IMR-90 (cell line): ENCODE measurements at regions not wholly inside any gene's neighbourhood (a gene's known extent, or its start where the extent isn't known, plus 50 kb on each side); places are given as distances from the start of the nearest gene placed in this dataset.

ENCODE experiments used
- ATAC-seq: fragments of 200-7000 bp; cut with Tn5 transposase; 2 replicates; pipeline ENCODE4 v1.9.1; 2020; ENCODE audit warnings: low read depth, mild to moderate bottlenecking, moderate library complexity
- BruUV-seq: library from RNA; stranded (reverse); fragments of 400-500 nt; replicated peaks from 2 replicates; lab custom pipeline; 2021; lab: Mats Ljungman, UMichigan
- CTCF ChIA-PET: fragments of 300-600 bp; formaldehyde crosslinking; extraction: SDS; loops from one replicate; lab custom pipeline; 2021; ENCODE audit warnings: antibody characterized with exemption; lab: Yijun Ruan, JAX
- POLR2A ChIA-PET: fragments of 300-600 bp; sonication (Branson Sonifier 250); formaldehyde crosslinking; loops from one replicate; lab custom pipeline; 2022; ENCODE audit warnings: antibody characterized with exemption; ENCODE audit not compliant: unreplicated experiment; lab: Charles Lee
- DNase-seq: peaks from one replicate; pipeline ENCODE4 v3.0.0; 2013
- H2AFZ ChIP-seq: replicated peaks from 2 replicates; pipeline ENCODE3; 2013; ENCODE audit warnings: low read length, mild to moderate bottlenecking; ENCODE audit not compliant: poor library complexity
- H2AK5ac ChIP-seq: 2 replicates; pipeline ENCODE4 v1.6.1; 2013; ENCODE audit warnings: low read depth, low read length, inconsistent platforms
- H2AK9ac ChIP-seq: replicated peaks from 2 replicates; pipeline ENCODE3; 2013; ENCODE audit warnings: mild to moderate bottlenecking, low read depth, low read length, moderate library complexity; ENCODE audit not compliant: poor library complexity
- H2BK120ac ChIP-seq: 2 replicates; pipeline ENCODE4 v1.6.1; 2013; ENCODE audit warnings: low read depth, low read length, inconsistent platforms
- H2BK15ac ChIP-seq: 3 replicates; pipeline ENCODE4 v1.6.1; 2013; ENCODE audit warnings: low read depth, low read length, inconsistent platforms
- H2BK20ac ChIP-seq: 2 replicates; pipeline ENCODE4 v1.6.1; 2013; ENCODE audit warnings: low read depth, mild to moderate bottlenecking, inconsistent platforms, low read length, moderate library complexity
- H2BK5ac ChIP-seq: 2 replicates; pipeline ENCODE4 v1.6.1; 2013; ENCODE audit warnings: mild to moderate bottlenecking, low read depth, low read length, inconsistent platforms; ENCODE audit not compliant: poor library complexity, severe bottlenecking
- H3K14ac ChIP-seq: replicated peaks from 2 replicates; pipeline ENCODE4 v1.6.1; 2013; ENCODE audit warnings: low read depth, low read length, inconsistent platforms
- H3K18ac ChIP-seq: 2 replicates; pipeline ENCODE4 v1.6.1; 2013; ENCODE audit warnings: low read depth, low read length, control low read depth
- H3K23ac ChIP-seq: 2 replicates; pipeline ENCODE4 v1.6.1; 2013; ENCODE audit warnings: low read depth, low read length, inconsistent platforms
- H3K27ac ChIP-seq: 2 replicates; pipeline ENCODE4 v1.5.1; 2013; ENCODE audit warnings: mild to moderate bottlenecking, control low read depth, low read length; ENCODE audit not compliant: insufficient read depth
- H3K27me3 ChIP-seq: 2 replicates; pipeline ENCODE4 v1.6.1; 2013; ENCODE audit warnings: low read length; ENCODE audit not compliant: control insufficient read depth, insufficient read depth
- H3K36me3 ChIP-seq: 2 replicates; pipeline ENCODE4 v1.6.1; 2013; ENCODE audit warnings: low read length, mixed read lengths; ENCODE audit not compliant: control insufficient read depth, insufficient read depth
- H3K4ac ChIP-seq: 2 replicates; pipeline ENCODE4 v1.6.1; 2013; ENCODE audit warnings: low read depth, low read length, inconsistent platforms
- H3K4me1 ChIP-seq: 2 replicates; pipeline ENCODE4 v1.6.1; 2013; ENCODE audit warnings: low read length, mixed read lengths; ENCODE audit not compliant: control insufficient read depth, insufficient read depth
- H3K4me2 ChIP-seq: 2 replicates; pipeline ENCODE4 v1.6.1; 2013; ENCODE audit warnings: low read depth, mild to moderate bottlenecking, control low read depth, low read length, moderate library complexity
- H3K4me3 ChIP-seq: 2 replicates; pipeline ENCODE4 v1.5.1; 2013; ENCODE audit warnings: low read depth, mild to moderate bottlenecking, control low read depth, low read length, moderate library complexity; ENCODE audit not compliant: insufficient read depth
- H3K56ac ChIP-seq: 2 replicates; pipeline ENCODE4 v1.6.1; 2013; ENCODE audit warnings: low read length, inconsistent platforms; ENCODE audit not compliant: insufficient read depth; ENCODE audit errors: extremely low read depth
- H3K79me1 ChIP-seq, 2 experiments: 2 replicates each; pipeline ENCODE4 v1.6.1; 2013; ENCODE audit warnings: low read length in 2 of 2, inconsistent platforms in 1 of 2, low read depth in 1 of 2
- H3K9ac ChIP-seq: 2 replicates; pipeline ENCODE4 v1.6.1; 2013; ENCODE audit warnings: low read depth, low read length, control low read depth
- H3K9me1 ChIP-seq: 2 replicates; pipeline ENCODE4 v1.6.1; 2013; ENCODE audit warnings: low read length, inconsistent platforms; ENCODE audit not compliant: insufficient read depth
- H3K9me3 ChIP-seq: 2 replicates; pipeline ENCODE4 v1.6.1; 2013; ENCODE audit warnings: low read length; ENCODE audit not compliant: control insufficient read depth, insufficient read depth
- H4K20me1 ChIP-seq: 2 replicates; pipeline ENCODE4 v1.6.1; 2013; ENCODE audit warnings: low read length, inconsistent platforms; ENCODE audit not compliant: insufficient read depth
- H4K5ac ChIP-seq: 2 replicates; pipeline ENCODE4 v1.6.1; 2013; ENCODE audit warnings: mild to moderate bottlenecking, low read depth, low read length, control low read depth
- H4K8ac ChIP-seq, 2 experiments: 2 replicates each; pipeline ENCODE4 v1.6.1; 2013; ENCODE audit warnings: low read depth in 2 of 2, low read length in 2 of 2, control low read depth in 1 of 2, inconsistent platforms in 1 of 2
- H4K91ac ChIP-seq: 2 replicates; pipeline ENCODE4 v1.6.1; 2013; ENCODE audit warnings: low read depth, low read length, inconsistent platforms; ENCODE audit not compliant: insufficient read depth
- BHLHE40 ChIP-seq: fragments of 150-350 bp; IDR thresholded peaks from 2 replicates; pipeline ENCODE4 v1.6.1; 2016; ENCODE audit warnings: mild to moderate bottlenecking, low read depth, low read length
- CEBPB ChIP-seq: IDR thresholded peaks from 2 replicates; pipeline ENCODE4 v1.6.1; 2012; ENCODE audit warnings: low read depth, low read length, improper control_type of control experiment
- CHD1 ChIP-seq: IDR thresholded peaks from 2 replicates; pipeline ENCODE4 v1.6.1; 2012; ENCODE audit warnings: low read depth, low read length, improper control_type of control experiment
- CTCF ChIP-seq: conservative IDR thresholded peaks from 2 replicates; pipeline ENCODE4 v1.5.1; 2012; ENCODE audit warnings: mild to moderate bottlenecking, low read depth, low read length, improper control_type of control experiment
- ELK1 ChIP-seq: fragments of 150-350 bp; IDR thresholded peaks from 2 replicates; pipeline ENCODE4 v1.6.1; 2016; ENCODE audit warnings: low read depth, mild to moderate bottlenecking, low read length, moderate library complexity, borderline replicate concordance
- FOS ChIP-seq: fragments of 150-350 bp; IDR thresholded peaks from 2 replicates; pipeline ENCODE4 v1.6.1; 2016; ENCODE audit warnings: low read depth, low read length
- MAFK ChIP-seq: IDR thresholded peaks from 2 replicates; pipeline ENCODE4 v1.6.1; 2012; ENCODE audit warnings: low read depth, low read length, improper control_type of control experiment
- MAZ ChIP-seq: IDR thresholded peaks from 2 replicates; pipeline ENCODE4 v1.6.1; 2012; ENCODE audit warnings: low read depth, mild to moderate bottlenecking, low read length, improper control_type of control experiment, moderate library complexity, borderline replicate concordance
- MXI1 ChIP-seq: IDR thresholded peaks from 2 replicates; pipeline ENCODE4 v1.6.1; 2012; ENCODE audit warnings: low read depth, mild to moderate bottlenecking, low read length, moderate library complexity, borderline replicate concordance
- NFE2L2 ChIP-seq: fragments of 150-350 bp; IDR thresholded peaks from 2 replicates; pipeline ENCODE4 v1.6.1; 2016; ENCODE audit warnings: low read depth, mild to moderate bottlenecking, low read length
- POLR2A ChIP-seq: IDR thresholded peaks from 2 replicates; pipeline ENCODE4 v1.6.1; 2012; ENCODE audit warnings: mild to moderate bottlenecking, low read depth, low read length
- RAD21 ChIP-seq: IDR thresholded peaks from 2 replicates; pipeline ENCODE4 v1.6.1; 2012; ENCODE audit warnings: low read length, improper control_type of control experiment
- RCOR1 ChIP-seq: IDR thresholded peaks from 2 replicates; pipeline ENCODE4 v1.6.1; 2012; ENCODE audit warnings: mild to moderate bottlenecking, low read length, improper control_type of control experiment; ENCODE audit not compliant: insufficient replicate concordance
- RFX5 ChIP-seq: IDR thresholded peaks from 2 replicates; pipeline ENCODE4 v1.8.0; 2012; ENCODE audit warnings: low read depth, mild to moderate bottlenecking, low read length, moderate library complexity
- SMC3 ChIP-seq: fragments of 150-350 bp; IDR thresholded peaks from 2 replicates; pipeline ENCODE4 v1.6.1; 2016; ENCODE audit warnings: low read depth, mild to moderate bottlenecking, antibody characterized with exemption, low read length, moderate library complexity
- USF2 ChIP-seq: fragments of 150-350 bp; IDR thresholded peaks from 2 replicates; pipeline ENCODE4 v1.6.1; 2017; ENCODE audit warnings: mild to moderate bottlenecking, antibody characterized with exemption, low read length, low read depth
- WGBS, 2 experiments: methylation state at CpG; one replicate each; pipeline versions ENCODE4 v1.1.5 to v1.1.7; 2013; ENCODE audit warnings: missing lambda C conversion rate in 2 of 2; ENCODE audit not compliant: insufficient read length in 1 of 2; ENCODE audit errors: extremely low coverage in 2 of 2; 5-methylcytosine and 5-hydroxymethylcytosine counted together
- dilution Hi-C: fragments of 300-500 bp; cut with HindIII; formaldehyde crosslinking; loops from one replicate; pipeline ENCODE4 v1.14.3; 2018; ENCODE audit warnings: low sequenced_read_pairs; ENCODE audit not compliant: unreplicated experiment
- in situ Hi-C: fragments of 300-500 bp; cut with MboI; formaldehyde crosslinking; loops from 3 replicates; pipeline ENCODE4 v1.14.3; 2019; ENCODE audit warnings: low sequenced_read_pairs, inconsistent platforms, mixed read lengths
- intact Hi-C: fragments of 100-400 bp; cut with micrococcal nuclease; formaldehyde crosslinking; loops from 2 replicates; pipeline ENCODE4 v1.10.0; 2022

- in situ Hi-C loops = no loop called here
- Histone ChIP-seq H2AK9ac (no peak overlapping the region), H3K14ac (no peak overlapping the region), H2BK120ac (no peak overlapping the region), H2BK15ac (no peak overlapping the region), H3K23ac (no peak overlapping the region), H3K27me3 (peaks cover 7% of the 10 kb centered on the region; the same call in 1 of the 2 replicates), H4K20me1 (no peaks in the 10 kb centered on the region), H4K91ac (no peak overlapping the region), H2AFZ (no peak overlapping the region), H3K9ac (no peak overlapping the region), H3K4ac (no peak overlapping the region), H3K79me1 (no peaks in the 10 kb centered on the region), H2BK5ac (no peak overlapping the region), H3K56ac (no peak overlapping the region), H3K4me1 (no peaks in the 10 kb centered on the region), H3K27ac (no peak overlapping the region), H3K4me3 (no peak overlapping the region), H3K9me3 (no peaks in the 10 kb centered on the region), H4K8ac (no peak overlapping the region), H3K18ac (no peak overlapping the region), H4K5ac (no peak overlapping the region), H2BK20ac (no peak overlapping the region), H3K4me2 (no peak overlapping the region), H2AK5ac (no peak overlapping the region), H3K36me3 (no peaks in the 10 kb centered on the region), H3K9me1 (no peaks in the 10 kb centered on the region)
- TF ChIP-seq RCOR1 = no peak
- TF ChIP-seq RFX5 = no peak
- TF ChIP-seq FOS = no peak
- TF ChIP-seq RAD21 = no peak
- TF ChIP-seq CTCF = no peak
- TF ChIP-seq NFE2L2 = no peak
- TF ChIP-seq CHD1 = no peak
- no peak for TF ChIP-seq ELK1
- no peak for TF ChIP-seq BHLHE40
- no peak for TF ChIP-seq MXI1
- no peak for TF ChIP-seq MAZ
- TF ChIP-seq CEBPB = no peak
- TF ChIP-seq SMC3 = no peak
- no peak for TF ChIP-seq USF2
- TF ChIP-seq POLR2A = no peak
- TF ChIP-seq MAFK = no peak
- no peak for DNase-seq
- CTCF ChIA-PET = no interaction called here
- no TSS peak for BruUV-seq
- intact Hi-C loops = no loop called here
- no peak for ATAC-seq
- POLR2A ChIA-PET = no interaction called here
- 87% methylated on average over 6 of the region's 24 CpGs; no CpG with 5 or more reads in 1 of the 2 experiments for WGBS, 2 experiments
- dilution Hi-C loops = no loop called here
These were observed 73.0 kb upstream of the OLFM1 start for GRCh38 chr9:135014311-135015010.
